ENCODE measurements at regions not wholly inside any gene's neighbourhood (a gene's known extent, or its start where the extent isn't known, plus 50 kb on each side); places are given as distances from the start of the nearest gene placed in this dataset.

DNA sequence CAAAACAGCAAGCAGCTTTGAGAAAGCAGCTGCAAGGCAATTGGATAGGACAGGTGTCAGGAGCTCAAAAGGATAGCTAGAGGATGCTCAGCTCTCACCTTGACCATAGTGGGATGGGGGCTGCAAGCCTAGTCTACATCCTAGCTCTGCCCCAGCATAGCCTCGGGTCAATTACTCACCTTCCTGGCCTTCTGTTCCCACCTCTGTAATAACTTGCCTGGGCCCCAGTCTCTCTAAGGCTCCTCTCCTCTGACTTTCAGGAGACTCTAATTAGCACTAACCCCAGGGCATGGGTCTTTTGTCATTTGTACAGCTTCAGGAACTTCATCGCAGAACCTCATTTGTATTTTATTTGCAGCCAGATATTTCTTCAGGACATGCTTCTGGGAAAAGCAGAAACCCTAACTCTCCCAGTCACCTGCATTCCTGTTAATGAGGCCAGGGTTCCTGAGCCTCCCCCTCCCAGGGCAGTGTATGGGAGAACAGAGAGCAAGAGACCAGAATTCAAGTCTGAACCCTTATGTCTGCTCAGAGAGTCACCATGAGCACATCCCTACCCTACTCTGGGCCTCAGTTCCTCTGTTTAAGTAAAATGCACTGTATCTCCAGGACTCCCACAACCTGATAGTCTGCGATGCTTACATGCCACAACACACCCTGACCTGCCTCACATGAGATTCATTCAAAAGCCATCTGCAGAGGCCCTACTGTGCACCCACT lies 108.1 kb downstream of the MATN1 start:
- Mint-ChIP-seq H3K27ac (no peak overlapping the region), H3K36me3 (ENCODE audit: low read depth) (no peaks in the 10 kb centered on the region), H3K9me3 (no peaks in the 10 kb centered on the region), H3K4me1 (peaks cover 3% of the 10 kb centered on the region), H3K4me3 (no peak overlapping the region), H3K27me3 (ENCODE audit: insufficient read depth) (peaks cover 2% of the 10 kb centered on the region)
- H3K27me3 ChIP-seq (ENCODE audit: control insufficient read depth, insufficient read depth, low read length, poor library complexity, severe bottlenecking), result no peaks in the 10 kb centered on the region
- H3K9me3 ChIP-seq (ENCODE audit: control insufficient read depth, low read length), result no peaks in the 10 kb centered on the region
- no peak overlapping the region for H3K4me3 ChIP-seq (ENCODE audit: low read length)
- H3K27ac ChIP-seq (ENCODE audit: low read depth, low read length), result no peak overlapping the region
- DNase-seq, result peak; percentile 17
- no peak overlapping the region for H3K9ac ChIP-seq (ENCODE audit: extremely low read depth, low read length, poor library complexity, severe bottlenecking)
- H3K4me1 ChIP-seq (ENCODE audit: control insufficient read depth, insufficient read depth, low read length), result no peaks in the 10 kb centered on the region
- TF ChIP-seq, protein P1, sequence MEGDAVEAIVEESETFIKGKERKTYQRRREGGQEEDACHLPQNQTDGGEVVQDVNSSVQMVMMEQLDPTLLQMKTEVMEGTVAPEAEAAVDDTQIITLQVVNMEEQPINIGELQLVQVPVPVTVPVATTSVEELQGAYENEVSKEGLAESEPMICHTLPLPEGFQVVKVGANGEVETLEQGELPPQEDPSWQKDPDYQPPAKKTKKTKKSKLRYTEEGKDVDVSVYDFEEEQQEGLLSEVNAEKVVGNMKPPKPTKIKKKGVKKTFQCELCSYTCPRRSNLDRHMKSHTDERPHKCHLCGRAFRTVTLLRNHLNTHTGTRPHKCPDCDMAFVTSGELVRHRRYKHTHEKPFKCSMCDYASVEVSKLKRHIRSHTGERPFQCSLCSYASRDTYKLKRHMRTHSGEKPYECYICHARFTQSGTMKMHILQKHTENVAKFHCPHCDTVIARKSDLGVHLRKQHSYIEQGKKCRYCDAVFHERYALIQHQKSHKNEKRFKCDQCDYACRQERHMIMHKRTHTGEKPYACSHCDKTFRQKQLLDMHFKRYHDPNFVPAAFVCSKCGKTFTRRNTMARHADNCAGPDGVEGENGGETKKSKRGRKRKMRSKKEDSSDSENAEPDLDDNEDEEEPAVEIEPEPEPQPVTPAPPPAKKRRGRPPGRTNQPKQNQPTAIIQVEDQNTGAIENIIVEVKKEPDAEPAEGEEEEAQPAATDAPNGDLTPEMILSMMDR (conservative IDR thresholded peaks at IDR 0.05), result no peak
- H3K36me3 ChIP-seq (ENCODE audit: control insufficient read depth, insufficient read depth, low read length), result no peaks in the 10 kb centered on the region
- WGBS, 2 experiments (ENCODE audit: insufficient coverage in 1 of 2, insufficient read length in 1 of 2), result 83 to 92% methylated on average over 3 of the region's 3 CpGs

DNA sequence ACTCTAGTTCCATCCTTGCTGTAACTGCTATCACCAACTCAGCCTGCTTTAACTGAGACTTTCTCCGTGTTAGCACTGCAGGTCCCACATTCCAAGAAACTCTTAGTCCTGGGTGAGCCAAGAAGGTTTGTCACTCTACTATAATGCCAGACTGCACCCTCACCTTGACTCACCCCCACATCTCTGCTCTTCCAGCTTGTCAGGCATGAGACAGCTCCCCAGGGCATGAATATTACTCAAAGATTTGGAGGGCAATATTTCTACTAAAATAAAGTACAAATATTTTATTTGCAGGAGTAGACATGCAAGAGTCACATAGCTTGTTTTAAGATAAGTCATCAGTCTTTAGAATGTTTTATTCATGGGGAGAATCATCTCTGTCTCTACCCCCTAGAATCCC lies 110.2 kb downstream of the MATN1 start:
- Histone ChIP-seq H3K9ac (ENCODE audit: extremely low read depth, low read length, poor library complexity, severe bottlenecking) (no peak overlapping the region), H3K27me3 (ENCODE audit: control insufficient read depth, insufficient read depth, low read length, poor library complexity, severe bottlenecking) (no peaks in the 10 kb centered on the region), H3K9me3 (ENCODE audit: control insufficient read depth, low read length) (no peaks in the 10 kb centered on the region), H3K4me3 (ENCODE audit: low read length) (no peak overlapping the region), H3K36me3 (ENCODE audit: control insufficient read depth, insufficient read depth, low read length) (no peaks in the 10 kb centered on the region), H3K4me1 (ENCODE audit: control insufficient read depth, insufficient read depth, low read length) (no peaks in the 10 kb centered on the region), H3K27ac (ENCODE audit: low read depth, low read length) (no peak overlapping the region)
- Mint-ChIP-seq H3K9me3 (no peaks in the 10 kb centered on the region), H3K4me3 (no peak overlapping the region), H3K36me3 (ENCODE audit: low read depth) (no peaks in the 10 kb centered on the region), H3K27ac (no peak overlapping the region), H3K27me3 (ENCODE audit: insufficient read depth) (peaks cover 16% of the 10 kb centered on the region), H3K4me1 (no peaks in the 10 kb centered on the region)
- no peak for DNase-seq
- TF ChIP-seq, protein P1 (conservative IDR thresholded peaks at IDR 0.05), result no peak
- WGBS, 2 experiments (ENCODE audit: insufficient coverage in 1 of 2, insufficient read length in 1 of 2), result 78 to 89% methylated on average over 1 of the region's 1 CpG

DNA sequence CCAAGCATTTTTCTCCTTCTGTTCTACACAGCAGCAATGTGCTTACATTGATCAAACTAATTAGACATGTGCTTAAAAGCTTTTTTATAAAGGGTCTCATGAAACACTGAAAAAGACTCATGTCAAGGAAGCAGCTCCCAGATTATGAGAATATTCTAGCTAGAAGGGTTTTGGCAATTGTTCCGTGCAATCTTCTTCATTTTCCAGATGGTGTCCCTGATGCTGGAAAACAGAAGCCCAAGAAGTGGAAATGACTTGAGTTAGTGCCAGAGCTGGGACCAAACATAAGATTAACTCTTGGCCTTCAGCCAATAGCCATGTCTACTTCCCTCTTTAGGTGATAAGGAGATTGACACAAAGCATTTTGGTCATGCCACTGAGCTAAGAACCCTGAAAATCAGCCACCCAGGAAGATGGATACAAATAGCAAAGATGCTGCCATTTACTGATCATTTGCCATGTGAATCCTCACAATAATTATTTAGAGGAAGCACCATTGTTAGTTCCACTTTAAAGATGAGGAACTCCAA lies 110.8 kb downstream of the MATN1 start:
- DNase-seq, result no peak
- no peaks in the 10 kb centered on the region for H3K9me3 ChIP-seq (ENCODE audit: control insufficient read depth, low read length)
- no peak overlapping the region for H3K9ac ChIP-seq (ENCODE audit: extremely low read depth, low read length, poor library complexity, severe bottlenecking)
- H3K36me3 ChIP-seq (ENCODE audit: control insufficient read depth, insufficient read depth, low read length), result no peaks in the 10 kb centered on the region
- 95% methylated on average over 1 of the region's 1 CpG; no CpG with 5 or more reads in 1 of the 2 experiments for whole genome bisulfite sequencing, 2 experiments (ENCODE audit: insufficient coverage in 1 of 2, insufficient read length in 1 of 2)
- no peaks in the 10 kb centered on the region for H3K27me3 ChIP-seq (ENCODE audit: control insufficient read depth, insufficient read depth, low read length, poor library complexity, severe bottlenecking)
- Mint-ChIP-seq H3K27me3 (ENCODE audit: insufficient read depth) (peaks cover 20% of the 10 kb centered on the region), H3K4me3 (no peak overlapping the region), H3K4me1 (no peaks in the 10 kb centered on the region), H3K27ac (no peak overlapping the region), H3K9me3 (no peaks in the 10 kb centered on the region), H3K36me3 (ENCODE audit: low read depth) (no peaks in the 10 kb centered on the region)
- TF ChIP-seq, protein P1 (conservative IDR thresholded peaks at IDR 0.05), result no peak
- H3K27ac ChIP-seq (ENCODE audit: low read depth, low read length), result no peak overlapping the region
- H3K4me3 ChIP-seq (ENCODE audit: low read length), result no peak overlapping the region
- H3K4me1 ChIP-seq (ENCODE audit: control insufficient read depth, insufficient read depth, low read length), result no peaks in the 10 kb centered on the region

Measured in endodermal cell (in vitro differentiated cells).